K562 (cell line): ENCODE measurements at regions not wholly inside any gene's neighbourhood (a gene's known extent, or its start where the extent isn't known, plus 50 kb on each side); places are given as distances from the start of the nearest gene placed in this dataset.

Experiments
- ATAC-seq: fragments of 200-7000 bp; cut with Tn5 transposase; 3 replicates; pipeline ENCODE4 v1.9.1; 2020; ENCODE audit warnings: moderate library complexity
- BruUV-seq: library from RNA; stranded (reverse); fragments of 400-500 nt; replicated peaks from 2 replicates; lab custom pipeline; 2021; lab: Mats Ljungman, UMichigan
- CTCF ChIA-PET: fragments of 300-600 bp; formaldehyde crosslinking; extraction: SDS; loops from one replicate; lab custom pipeline; 2021; ENCODE audit warnings: low intra/inter-chr PET ratio; lab: Yijun Ruan, JAX
- POLR2A ChIA-PET: fragments of 300-600, 350-650 bp; sonication (Branson Sonifier 250); formaldehyde crosslinking; extraction: SDS; loops from one replicate; lab custom pipeline; 2021; ENCODE audit warnings: antibody characterized with exemption, inconsistent platforms; lab: Yijun Ruan, JAX
- DNase-seq, 4 experiments: peaks; one replicate each; pipeline versions ENCODE4 v3.0.0 to v3.0.0-alpha.2; 2011 to 2018; ENCODE audit warnings: low spot score in 3 of 4, mixed read lengths in 3 of 4; ENCODE audit errors: extremely low read depth in 1 of 4
- FAIRE-seq: peaks from 2 replicates; lab custom pipeline; 2011; peaks lifted over from hg19 to GRCh38; lab: Jason Lieb, UNC
- H2AFZ ChIP-seq: 2 replicates; pipeline ENCODE4 v1.6.0; 2011; ENCODE audit warnings: low read depth, low read length, control low read depth, inconsistent platforms
- H3K27ac ChIP-seq: fragments of 200-600 bp; 3 replicates; pipeline ENCODE4 v1.8.0; 2011; ENCODE audit warnings: low read depth, mild to moderate bottlenecking, control low read depth, inconsistent platforms, low read length, moderate library complexity, mixed read lengths; ENCODE audit errors: extremely low read depth
- H3K27me3 ChIP-seq, 2 experiments: fragments of 300-600 bp in 1 of 2; 2 replicates in 1 of 2; 3 replicates in 1 of 2; pipeline versions ENCODE4 v1.6.0 to v1.8.0; 2011; ENCODE audit warnings: inconsistent platforms in 2 of 2, low read length in 2 of 2, mild to moderate bottlenecking in 1 of 2, mixed read lengths in 1 of 2, moderate library complexity in 1 of 2; ENCODE audit not compliant: control insufficient read depth in 2 of 2, insufficient read depth in 2 of 2
- H3K36me3 ChIP-seq: fragments of 300-600 bp; 3 replicates; pipeline ENCODE4 v1.8.0; 2011; ENCODE audit warnings: mild to moderate bottlenecking, low read length, inconsistent platforms; ENCODE audit not compliant: control insufficient read depth, insufficient read depth
- H3K4me1 ChIP-seq, 2 experiments: fragments of 200-600 bp in 1 of 2; replicated peaks in 1 of 2; 2 replicates in 1 of 2; 3 replicates in 1 of 2; pipeline versions ENCODE4 v1.5.1 to v1.8.0; 2011; ENCODE audit warnings: inconsistent platforms in 2 of 2, low read length in 2 of 2, mild to moderate bottlenecking in 1 of 2, mixed read lengths in 1 of 2, moderate library complexity in 1 of 2; ENCODE audit not compliant: control insufficient read depth in 2 of 2, insufficient read depth in 2 of 2
- H3K4me2 ChIP-seq: 2 replicates; pipeline ENCODE4 v1.6.1; 2011; ENCODE audit warnings: low read length, control low read depth, inconsistent platforms, mixed read lengths; ENCODE audit not compliant: insufficient read depth
- H3K4me3 ChIP-seq: fragments of 200-600 bp; sonication (generic), shearing (Covaris generic); 2 replicates; pipeline ENCODE4 v1.5.1; 2016; ENCODE audit warnings: control low read depth, inconsistent platforms
- H3K79me2 ChIP-seq: fragments of 200-600 bp; 3 replicates; pipeline ENCODE4 v1.8.0; 2011; ENCODE audit warnings: low read length, inconsistent platforms; ENCODE audit not compliant: control insufficient read depth, insufficient read depth
- H3K9ac ChIP-seq, 2 experiments: 2 replicates each; pipeline versions ENCODE4 v1.6.0 to v1.6.1; 2011; ENCODE audit warnings: low read depth in 2 of 2, low read length in 2 of 2, control low read depth in 1 of 2, inconsistent platforms in 1 of 2, mild to moderate bottlenecking in 1 of 2, mixed read lengths in 1 of 2; ENCODE audit not compliant: insufficient read depth in 1 of 2
- H3K9me1 ChIP-seq: one replicate; pipeline ENCODE4 v1.6.0; 2011; ENCODE audit warnings: inconsistent platforms, mild to moderate bottlenecking, low read length, moderate library complexity; ENCODE audit not compliant: control insufficient read depth, insufficient read depth
- H3K9me3 ChIP-seq: replicated peaks from 2 replicates; pipeline ENCODE4 v1.5.1; 2011; ENCODE audit warnings: low read depth, low read length, inconsistent platforms; ENCODE audit not compliant: control insufficient read depth, insufficient read depth
- H4K20me1 ChIP-seq: replicated peaks from 2 replicates; pipeline ENCODE4 v1.6.1; 2011; ENCODE audit warnings: low read length, inconsistent platforms, mixed read lengths; ENCODE audit not compliant: control insufficient read depth, insufficient read depth
- CEBPB ChIP-seq: fragments of 450-650 bp; IDR thresholded peaks from 2 replicates; pipeline ENCODE4 v1.6.1; 2016; ENCODE audit warnings: missing genetic modification characterization, missing compliant biosample characterization
- CEBPG ChIP-seq, 3 experiments: fragments of 200-800 bp in 1 of 3; sonication (Bioruptor generic) in 1 of 3; sonication (generic) in 1 of 3; formaldehyde crosslinking in 1 of 3; IDR thresholded peaks in 2 of 3; conservative IDR thresholded peaks in 1 of 3; 2 replicates each; pipeline versions ENCODE4 v1.6.1 to v1.8.0; 2016 to 2022; ENCODE audit warnings: missing compliant biosample characterization in 2 of 3, missing genetic modification characterization in 2 of 3, mild to moderate bottlenecking in 1 of 3, missing genetic modification reagents in 1 of 3
- HIVEP1 ChIP-seq: fragments of 250-450 bp; sonication (Bioruptor Pico); IDR thresholded peaks from 2 replicates; pipeline ENCODE4 v1.4.0; 2020; ENCODE audit warnings: mild to moderate bottlenecking
- HMGN3 ChIP-seq: IDR thresholded peaks from 2 replicates; pipeline ENCODE4 v1.6.1; 2011; ENCODE audit warnings: borderline replicate concordance, low read depth, mild to moderate bottlenecking, mixed read lengths, low read length; ENCODE audit not compliant: insufficient read length; ENCODE audit errors: extremely low read depth
- IFI16 ChIP-seq: fragments of 250-450 bp; sonication (Bioruptor Pico); IDR thresholded peaks from 2 replicates; pipeline ENCODE4 v2.1.2; 2022; ENCODE audit warnings: mild to moderate bottlenecking, inconsistent platforms
- NFIX ChIP-seq: fragments of 250-450 bp; sonication (Bioruptor Pico); IDR thresholded peaks from 2 replicates; pipeline ENCODE4 v1.4.0; 2020; ENCODE audit warnings: low read depth, mild to moderate bottlenecking, moderate library complexity
- NFXL1 ChIP-seq: fragments of 450-650 bp; formaldehyde crosslinking; IDR thresholded peaks from 2 replicates; pipeline ENCODE4 v1.4.0; 2021; ENCODE audit warnings: mild to moderate bottlenecking
- SMAD1 ChIP-seq: fragments of 150-350 bp; IDR thresholded peaks from 2 replicates; pipeline ENCODE4 v1.6.1; 2014; ENCODE audit warnings: low read length, low read depth; ENCODE audit not compliant: partially characterized antibody
- SPI1 ChIP-seq: IDR thresholded peaks from 2 replicates; pipeline ENCODE4 v1.6.1; 2011; ENCODE audit warnings: low read depth, low read length, control low read depth, borderline replicate concordance
- SREBF2 ChIP-seq: sonication (generic); formaldehyde crosslinking; IDR thresholded peaks from 2 replicates; pipeline ENCODE4 v1.4.0; 2020; ENCODE audit warnings: mild to moderate bottlenecking, missing genetic modification reagents
- SRSF1 ChIP-seq: fragments of 200-400 bp; formaldehyde crosslinking; IDR thresholded peaks from 2 replicates; pipeline ENCODE4 v1.6.1; 2017; ENCODE audit warnings: mild to moderate bottlenecking, low read depth, low read length, moderate library complexity
- TFAM ChIP-seq: fragments of 250-450 bp; sonication (Bioruptor Pico); conservative IDR thresholded peaks from 2 replicates; pipeline ENCODE4 v1.5.0; 2021; ENCODE audit warnings: mild to moderate bottlenecking, moderate library complexity
- ZNF316 ChIP-seq: fragments of 450-650 bp; IDR thresholded peaks from 2 replicates; pipeline ENCODE4 v1.6.1; 2016
- ZNF384 ChIP-seq: IDR thresholded peaks from 2 replicates; pipeline ENCODE4 v1.6.1; 2012; ENCODE audit warnings: low read depth, low read length, improper control_type of control experiment
- WGBS: fragments of 100-300 bp; shearing (Covaris generic); methylation state at CpG from one replicate; pipeline ENCODE4 v1.1.6; 2016; ENCODE audit warnings: low coverage, mixed read lengths; ENCODE audit not compliant: insufficient coverage; ENCODE audit errors: missing lambda C conversion rate; 5-methylcytosine and 5-hydroxymethylcytosine counted together
- in situ Hi-C: fragments of 300-500 bp; cut with MboI; formaldehyde crosslinking; loops from 4 replicates; pipeline ENCODE4 v1.15.0; 2018; ENCODE audit warnings: inconsistent platforms, mixed read lengths
- intact Hi-C: fragments of 100-400 bp; cut with micrococcal nuclease; formaldehyde crosslinking; loops from 2 replicates; pipeline ENCODE4 v1.14.2; 2022
- TF ChIP-seq, protein P1 (sequence below), 2 experiments: IDR thresholded peaks in 1 of 2; conservative IDR thresholded peaks in 1 of 2; 2 replicates each; pipeline ENCODE4 v1.6.1; 2016; ENCODE audit warnings: low read depth in 2 of 2, mild to moderate bottlenecking in 1 of 2, missing compliant biosample characterization in 1 of 2, missing genetic modification characterization in 1 of 2, moderate library complexity in 1 of 2
- TF ChIP-seq, protein P2 (sequence below): fragments of 200-400 bp; formaldehyde crosslinking; IDR thresholded peaks from 2 replicates; pipeline ENCODE4 v1.6.1; 2017; ENCODE audit warnings: mild to moderate bottlenecking, low read depth, low read length, moderate library complexity
- TF ChIP-seq, protein P3 (sequence below): fragments of 450-650 bp; IDR thresholded peaks from 2 replicates; pipeline ENCODE4 v1.6.1; 2014; ENCODE audit warnings: low read depth, mild to moderate bottlenecking, moderate library complexity, borderline replicate concordance

DNA sequence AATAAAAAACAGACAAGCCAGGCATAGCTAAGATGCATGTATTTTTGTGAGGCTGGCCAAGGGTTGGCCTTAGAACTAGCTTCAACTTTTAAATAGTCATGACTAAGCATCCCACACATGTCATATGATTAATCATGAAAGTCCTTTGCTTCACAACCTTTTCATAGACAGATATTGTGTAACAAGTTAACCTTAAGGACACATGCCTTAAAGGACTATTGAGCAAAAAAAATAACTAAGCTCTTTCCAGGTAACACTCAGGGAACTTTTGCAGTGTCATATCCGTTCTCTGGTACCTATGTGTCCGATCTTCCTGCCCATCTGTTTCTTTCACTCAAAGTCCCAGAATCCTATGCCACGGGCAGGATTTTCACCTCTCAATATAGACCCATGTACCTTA is 498.4 kb downstream of the STK39 start:
- Histone ChIP-seq H3K9me3 (no peaks in the 10 kb centered on the region), H3K9ac (no peak overlapping the region), H3K9me1 (no peaks in the 10 kb centered on the region), H3K36me3 (no peaks in the 10 kb centered on the region), H3K4me1 (no peaks in the 10 kb centered on the region), H4K20me1 (no peaks in the 10 kb centered on the region), H3K27ac (no peak overlapping the region), H2AFZ (no peak overlapping the region), H3K79me2 (no peaks in the 10 kb centered on the region), H3K27me3 (no peaks in the 10 kb centered on the region), H3K4me2 (no peak overlapping the region), H3K4me3 (no peak overlapping the region)
- in situ Hi-C loops = no loop called here
- DNase-seq (no peak), ATAC-seq (no peak), FAIRE-seq (no peak)
- ChIA-PET POLR2A (interaction anchor here (1.6 kb wide), 1 partner anchor 21 kb away, joined by 3 read pairs; no protein-coding TSS in a partner anchor), CTCF (no interaction called here)
- BruUV-seq = no TSS peak
- intact Hi-C loops = no loop called here
- 0% methylated on average over 3 of the region's 3 CpGs for WGBS
- TF ChIP-seq ZNF384 (no peak), SRSF1 (no peak), HIVEP1 (CRISPR knock-in tag) (no peak), CEBPB (tag) (peak; percentile 49; the same call in 1 of the 2 replicates), IFI16 (no peak), TFAM (no peak), NFXL1 (no peak), CEBPG (CRISPR knock-in tag; IDR thresholded peaks at IDR 0.05) (no peak), CEBPG (tag; conservative IDR thresholded peaks at IDR 0.05 in 1 of 2, IDR thresholded peaks at IDR 0.05 in 1 of 2) (0 out of 4 replicates have a peak, but pooled peaks of 1 of the 2 experiments have one; percentile 24), ZNF316 (0 out of 2 replicates have a peak, but pooled peaks have one; percentile 23), SMAD1 (no peak), NFIX (no peak), SREBF2 (no peak), SPI1 (no peak), HMGN3 (no peak)
- TF ChIP-seq, protein P1, sequence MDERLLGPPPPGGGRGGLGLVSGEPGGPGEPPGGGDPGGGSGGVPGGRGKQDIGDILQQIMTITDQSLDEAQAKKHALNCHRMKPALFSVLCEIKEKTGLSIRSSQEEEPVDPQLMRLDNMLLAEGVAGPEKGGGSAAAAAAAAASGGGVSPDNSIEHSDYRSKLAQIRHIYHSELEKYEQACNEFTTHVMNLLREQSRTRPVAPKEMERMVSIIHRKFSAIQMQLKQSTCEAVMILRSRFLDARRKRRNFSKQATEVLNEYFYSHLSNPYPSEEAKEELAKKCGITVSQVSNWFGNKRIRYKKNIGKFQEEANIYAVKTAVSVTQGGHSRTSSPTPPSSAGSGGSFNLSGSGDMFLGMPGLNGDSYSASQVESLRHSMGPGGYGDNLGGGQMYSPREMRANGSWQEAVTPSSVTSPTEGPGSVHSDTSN (CRISPR knock-in tag; IDR thresholded peaks at IDR 0.05; ENCODE audit: low read depth) = no peak
- TF ChIP-seq, protein P1 (tag; conservative IDR thresholded peaks at IDR 0.05; ENCODE audit: low read depth) = 0 out of 2 replicates have a peak, but pooled peaks have one; percentile 11
- TF ChIP-seq, protein P2, sequence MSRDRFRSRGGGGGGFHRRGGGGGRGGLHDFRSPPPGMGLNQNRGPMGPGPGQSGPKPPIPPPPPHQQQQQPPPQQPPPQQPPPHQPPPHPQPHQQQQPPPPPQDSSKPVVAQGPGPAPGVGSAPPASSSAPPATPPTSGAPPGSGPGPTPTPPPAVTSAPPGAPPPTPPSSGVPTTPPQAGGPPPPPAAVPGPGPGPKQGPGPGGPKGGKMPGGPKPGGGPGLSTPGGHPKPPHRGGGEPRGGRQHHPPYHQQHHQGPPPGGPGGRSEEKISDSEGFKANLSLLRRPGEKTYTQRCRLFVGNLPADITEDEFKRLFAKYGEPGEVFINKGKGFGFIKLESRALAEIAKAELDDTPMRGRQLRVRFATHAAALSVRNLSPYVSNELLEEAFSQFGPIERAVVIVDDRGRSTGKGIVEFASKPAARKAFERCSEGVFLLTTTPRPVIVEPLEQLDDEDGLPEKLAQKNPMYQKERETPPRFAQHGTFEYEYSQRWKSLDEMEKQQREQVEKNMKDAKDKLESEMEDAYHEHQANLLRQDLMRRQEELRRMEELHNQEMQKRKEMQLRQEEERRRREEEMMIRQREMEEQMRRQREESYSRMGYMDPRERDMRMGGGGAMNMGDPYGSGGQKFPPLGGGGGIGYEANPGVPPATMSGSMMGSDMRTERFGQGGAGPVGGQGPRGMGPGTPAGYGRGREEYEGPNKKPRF = no peak
- TF ChIP-seq, protein P3, sequence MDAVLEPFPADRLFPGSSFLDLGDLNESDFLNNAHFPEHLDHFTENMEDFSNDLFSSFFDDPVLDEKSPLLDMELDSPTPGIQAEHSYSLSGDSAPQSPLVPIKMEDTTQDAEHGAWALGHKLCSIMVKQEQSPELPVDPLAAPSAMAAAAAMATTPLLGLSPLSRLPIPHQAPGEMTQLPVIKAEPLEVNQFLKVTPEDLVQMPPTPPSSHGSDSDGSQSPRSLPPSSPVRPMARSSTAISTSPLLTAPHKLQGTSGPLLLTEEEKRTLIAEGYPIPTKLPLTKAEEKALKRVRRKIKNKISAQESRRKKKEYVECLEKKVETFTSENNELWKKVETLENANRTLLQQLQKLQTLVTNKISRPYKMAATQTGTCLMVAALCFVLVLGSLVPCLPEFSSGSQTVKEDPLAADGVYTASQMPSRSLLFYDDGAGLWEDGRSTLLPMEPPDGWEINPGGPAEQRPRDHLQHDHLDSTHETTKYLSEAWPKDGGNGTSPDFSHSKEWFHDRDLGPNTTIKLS = no peak
